HG03196 (cell line): ENCODE measurements at regions not wholly inside any gene's neighbourhood (a gene's known extent, or its start where the extent isn't known, plus 50 kb on each side); places are given as distances from the start of the nearest gene placed in this dataset.
"Not testable (repeated sequence)": the region's sequence is repeated elsewhere in the genome, so short reads cannot be mapped to it uniquely, and the experiment has no call there.

ENCODE experiments used
- ATAC-seq: cut with Tn5 transposase; IDR thresholded peaks from one replicate; pipeline ENCODE4 v1.9.1; 2021; ENCODE audit not compliant: unreplicated experiment

GRCh38 chr22:47620391-47620790 is 857.9 kb downstream of the TBC1D22A start:
- ATAC-seq: no peak

DNA sequence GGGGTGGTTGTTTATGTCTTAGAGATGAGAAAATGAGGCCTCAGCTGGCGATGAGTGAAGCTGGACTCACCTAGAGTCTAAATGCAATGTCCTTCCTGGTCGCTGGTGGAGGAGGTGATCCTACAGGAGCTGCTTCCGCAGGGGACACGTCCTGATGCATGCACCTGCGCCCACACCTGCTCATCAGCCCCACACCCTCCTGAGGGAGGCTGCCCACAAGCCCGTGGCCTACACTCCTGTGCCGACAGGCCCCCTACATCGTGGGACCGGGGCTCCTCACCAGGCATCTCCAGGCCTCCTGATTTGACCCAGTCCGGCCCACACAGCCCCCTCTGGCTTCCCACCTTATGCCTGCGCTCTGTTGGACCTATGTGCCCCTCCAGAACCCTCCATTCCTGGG is 857.2 kb downstream of the TBC1D22A start:
- ATAC-seq: no peak

GRCh38 chr22:47618180-47619010 is 855.9 kb downstream of the TBC1D22A start:
- no peak for ATAC-seq

- ATAC-seq: no peak
These were observed 854.7 kb downstream of the TBC1D22A start for GRCh38 chr22:47617186-47617585.

DNA sequence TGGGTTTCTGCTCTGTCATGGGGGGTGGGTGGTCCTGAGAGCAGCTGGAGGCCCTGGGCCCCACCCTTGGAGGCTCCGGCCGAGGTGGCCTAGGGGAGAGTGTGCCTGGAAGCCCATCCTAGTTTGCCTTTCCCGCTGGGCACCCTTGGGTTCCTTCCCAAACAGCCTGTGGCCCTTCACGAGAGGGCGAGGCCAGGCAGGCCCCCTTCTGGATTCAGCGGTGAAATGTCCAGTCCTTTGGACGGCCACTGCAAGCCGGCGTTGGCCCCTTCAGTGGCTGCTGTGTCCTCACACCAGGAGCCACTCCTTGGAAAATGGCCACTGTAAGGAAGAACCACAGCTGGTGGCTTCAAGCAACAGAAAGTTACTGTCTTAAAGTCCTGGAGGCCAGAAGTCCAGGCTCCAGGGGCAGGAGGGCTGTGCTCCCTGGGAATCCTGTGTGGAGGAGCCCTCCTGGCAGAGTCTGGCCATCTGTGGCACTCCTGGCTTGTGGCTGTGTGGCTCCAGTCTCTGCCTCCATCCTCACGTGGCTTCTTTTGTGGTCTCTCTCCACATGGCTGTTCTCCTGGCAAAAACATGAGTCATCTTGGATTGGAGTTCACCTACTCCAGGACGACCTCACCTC is 854.1 kb downstream of the TBC1D22A start:
- no peak for ATAC-seq

GRCh38 chr22:47615051-47615450 is 852.6 kb downstream of the TBC1D22A start:
- no peak for ATAC-seq

DNA sequence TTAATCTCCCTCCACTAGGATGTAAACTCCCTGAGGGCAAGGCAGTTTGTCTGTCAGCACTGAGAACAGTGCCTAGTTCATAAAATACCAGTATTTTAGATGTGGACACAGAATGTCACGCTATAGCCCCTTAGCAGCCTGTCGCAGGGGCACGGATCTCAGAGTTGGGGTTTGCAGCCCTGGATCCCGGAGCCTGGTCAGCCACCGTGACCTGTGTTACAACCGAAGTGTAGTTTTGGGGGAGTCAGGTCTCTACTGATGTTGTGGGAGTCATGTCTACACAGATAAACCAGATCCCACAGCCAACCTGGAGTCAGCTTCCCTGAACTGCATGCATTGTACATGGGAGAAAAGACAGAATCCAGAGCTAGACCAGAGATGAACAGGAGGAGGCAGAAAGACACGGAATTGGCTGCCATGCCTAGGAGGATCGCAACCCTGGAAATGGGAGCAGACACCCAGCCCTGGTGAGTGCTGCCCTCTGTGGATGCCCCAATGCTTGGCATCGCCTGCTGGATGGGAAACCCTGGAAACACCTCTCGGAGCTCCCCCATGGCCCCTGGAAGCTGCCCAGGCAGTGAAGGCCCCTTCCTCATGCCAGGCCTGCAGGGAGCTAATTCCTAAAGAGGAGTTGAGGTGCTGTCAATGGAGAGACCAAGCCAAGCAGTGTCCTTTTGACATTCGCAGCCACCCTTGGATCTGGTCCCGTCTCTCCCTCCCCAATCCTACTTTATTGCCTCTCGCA is 851.3 kb downstream of the TBC1D22A start:
- ATAC-seq: no peak

DNA sequence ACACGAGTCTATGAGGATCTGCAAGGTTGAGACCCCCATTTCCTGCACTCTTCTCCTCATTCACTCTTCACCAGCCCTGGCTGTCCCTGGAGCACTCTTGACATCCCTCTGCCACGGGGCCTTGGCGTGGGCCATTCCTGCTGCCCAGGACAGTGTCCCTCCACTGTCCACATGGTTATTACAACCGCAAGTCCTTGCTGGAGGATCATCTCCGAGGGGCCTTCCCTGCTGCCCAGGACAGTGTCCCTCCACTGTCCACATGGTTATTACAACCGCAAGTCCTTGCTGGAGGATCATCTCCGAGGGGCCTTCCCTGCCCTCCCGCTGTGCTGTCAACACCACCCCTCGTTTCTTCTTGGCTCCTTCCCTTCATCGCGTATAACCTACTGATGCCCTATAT is 850.7 kb downstream of the TBC1D22A start:
- not testable (repeated sequence) for ATAC-seq

DNA sequence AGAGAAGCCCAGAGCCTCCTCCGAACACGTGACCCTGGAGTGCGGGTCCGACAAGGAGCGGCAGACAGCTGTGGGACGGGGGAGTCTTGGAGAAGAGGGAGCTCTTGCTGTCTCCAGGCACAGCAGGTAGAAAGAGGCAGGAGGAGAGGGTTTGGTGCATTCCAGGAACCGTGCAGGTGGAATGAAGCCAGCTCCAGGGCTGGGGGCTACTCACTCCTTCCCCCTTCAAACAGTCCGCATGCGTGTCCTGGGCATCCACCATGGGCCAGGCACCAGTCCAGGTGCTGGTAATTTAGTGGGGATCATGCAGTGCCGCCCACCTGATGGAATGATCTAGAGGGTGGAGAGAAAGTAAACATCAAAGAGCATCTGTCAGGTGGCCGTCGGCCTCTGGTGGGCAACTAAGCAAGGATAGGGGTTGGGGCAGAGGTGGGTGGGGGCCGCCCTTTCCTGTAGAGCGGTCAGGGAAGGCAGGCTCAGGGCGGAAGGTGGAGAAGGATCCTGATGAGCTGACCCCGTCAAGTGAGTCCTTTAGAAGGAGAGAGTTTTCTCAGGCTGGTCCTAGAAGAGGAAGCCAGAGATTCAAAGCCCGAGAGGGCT is 850.0 kb downstream of the TBC1D22A start:
- ATAC-seq: no peak

DNA sequence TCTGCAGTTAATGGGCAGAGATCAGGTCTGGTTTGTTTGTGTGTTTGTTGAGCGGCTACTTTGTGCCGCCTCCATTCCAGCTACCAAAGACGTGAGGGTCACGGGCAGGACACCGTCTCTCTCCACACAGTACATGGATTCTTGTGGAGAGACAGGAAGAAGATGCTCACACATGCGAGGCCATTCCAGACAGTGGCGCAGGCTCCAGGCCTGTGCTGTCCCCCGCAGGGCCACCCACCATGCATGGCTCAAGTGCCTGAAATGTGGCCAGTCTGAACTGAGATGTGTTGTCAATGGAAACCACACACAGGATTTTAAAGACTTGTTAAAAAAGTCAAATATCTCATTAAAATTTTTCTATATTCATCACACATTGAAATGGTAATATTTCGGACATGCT is 848.3 kb downstream of the TBC1D22A start:
- no peak for ATAC-seq

DNA sequence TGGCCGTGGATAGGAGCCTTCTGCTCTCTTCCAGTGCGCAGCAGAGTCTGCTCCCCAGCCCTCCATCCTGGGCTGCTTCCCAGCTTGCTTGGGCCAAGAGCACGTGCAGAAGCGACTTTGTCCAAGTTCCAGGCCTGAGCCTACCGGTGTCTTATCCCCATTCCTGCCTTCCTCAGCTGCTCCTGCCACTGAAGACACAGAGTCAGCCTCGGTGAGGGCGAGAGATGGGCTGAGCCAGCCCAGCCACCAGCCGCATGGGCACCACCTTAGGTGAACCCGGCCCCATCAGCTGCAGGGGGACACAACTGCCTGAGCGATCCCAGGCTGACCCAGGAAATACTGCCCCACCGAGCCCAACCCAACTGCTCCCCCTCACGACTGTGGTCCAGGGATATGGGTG is 847.8 kb downstream of the TBC1D22A start:
- ATAC-seq: no peak

- no peak for ATAC-seq
These were observed 847.2 kb downstream of the TBC1D22A start for GRCh38 chr22:47609653-47610052.

DNA sequence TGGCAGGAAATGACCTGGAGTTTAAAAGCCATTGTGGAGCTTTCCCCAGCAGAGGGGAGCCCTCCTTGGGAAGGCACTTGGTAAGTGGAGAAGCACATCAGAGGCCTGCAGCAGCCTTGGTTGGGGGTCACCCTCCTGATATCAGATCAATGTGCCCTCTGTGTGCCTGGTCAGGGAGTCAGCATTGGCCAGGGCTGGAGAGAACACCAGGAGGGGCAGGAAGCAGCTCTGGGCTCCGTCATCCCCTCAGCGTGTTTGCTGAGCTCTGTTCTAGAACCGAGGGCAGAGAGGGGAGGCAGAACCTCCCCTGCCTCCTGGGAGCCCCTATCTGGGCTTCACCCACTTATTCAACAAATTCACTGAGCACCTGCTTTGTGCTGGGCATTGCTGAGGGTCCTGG is 846.0 kb downstream of the TBC1D22A start:
- ATAC-seq: no peak

DNA sequence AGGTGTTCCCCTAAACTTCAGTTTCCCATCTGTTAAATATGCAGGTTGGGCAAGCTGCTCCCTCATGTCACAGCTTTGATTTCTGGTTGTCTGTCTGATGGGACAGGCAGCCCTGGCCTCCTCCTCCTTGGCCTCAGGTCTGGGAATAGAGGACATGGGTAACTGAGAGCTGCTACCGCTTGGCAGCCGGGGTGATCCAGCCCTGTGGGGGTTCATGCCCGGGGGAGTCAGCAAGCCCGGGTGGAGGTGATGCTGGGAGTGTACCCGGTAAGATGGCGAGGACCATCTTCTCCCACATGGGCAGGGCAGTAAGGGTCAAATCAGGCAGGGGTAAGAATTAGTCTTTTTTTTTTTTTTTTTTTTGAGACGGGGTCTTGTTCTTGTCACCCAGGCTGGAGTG is 845.0 kb downstream of the TBC1D22A start:
- no peak for ATAC-seq

DNA sequence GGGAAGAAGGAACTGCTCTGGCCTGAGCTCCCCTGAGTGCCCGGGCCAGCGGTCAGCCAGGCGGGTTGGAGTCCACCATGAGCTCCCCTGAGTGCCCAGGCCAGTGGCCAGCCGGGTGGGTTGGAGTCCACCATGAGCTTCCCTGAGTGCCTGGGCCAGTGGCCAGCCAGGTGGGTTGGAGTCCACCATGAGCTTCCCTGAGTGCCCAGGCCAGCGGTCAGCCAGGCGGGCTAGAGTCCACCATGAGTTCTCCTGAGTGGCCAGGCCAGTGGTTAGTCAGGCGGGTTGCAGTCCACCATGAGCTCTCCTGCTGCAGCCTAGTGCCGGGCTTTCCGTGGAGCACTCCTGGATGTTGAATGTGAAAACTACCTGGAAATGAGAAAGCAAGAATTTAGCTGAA is 844.0 kb downstream of the TBC1D22A start:
- no peak for ATAC-seq

- no peak for ATAC-seq
These were observed 843.4 kb downstream of the TBC1D22A start for GRCh38 chr22:47605886-47606285.

DNA sequence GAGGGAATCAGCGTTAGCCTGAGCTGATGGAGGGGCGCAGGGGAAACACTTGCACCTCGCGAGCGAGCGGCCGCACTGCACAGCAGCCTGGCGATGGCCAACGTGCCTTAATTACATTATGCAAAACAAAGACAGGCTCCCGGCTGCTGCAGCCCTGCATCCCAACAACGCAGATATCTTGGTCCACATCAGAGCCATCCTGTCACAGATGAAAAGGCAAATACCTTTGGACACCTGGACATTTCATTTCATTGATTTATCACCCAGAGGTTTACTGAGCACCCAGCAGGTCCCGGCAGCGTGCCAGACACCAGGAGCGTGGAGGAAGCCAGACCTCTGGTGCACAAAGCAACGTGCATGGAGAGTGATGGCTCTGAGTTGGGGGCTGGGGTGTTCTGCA is 843.0 kb downstream of the TBC1D22A start:
- no peak for ATAC-seq

DNA sequence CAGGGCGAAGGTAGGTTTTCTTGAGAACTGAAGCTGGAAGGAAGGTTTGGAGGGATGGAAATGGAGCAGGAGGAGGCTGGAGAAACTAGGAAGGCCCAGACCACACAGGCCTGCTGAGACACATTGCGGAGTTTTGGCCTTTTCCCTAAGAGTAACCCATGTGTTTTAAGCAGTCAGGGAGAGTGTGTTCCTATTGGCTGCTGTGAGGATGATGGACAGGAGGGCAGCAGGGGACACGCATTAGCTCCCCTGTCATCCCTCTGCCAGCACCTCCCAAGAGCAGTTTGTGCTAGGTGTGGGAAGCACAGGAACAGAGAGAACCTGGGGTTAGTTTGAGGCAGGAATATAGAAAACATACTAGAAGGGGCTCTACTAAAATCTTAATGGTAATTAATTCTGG is 842.1 kb downstream of the TBC1D22A start:
- ATAC-seq: no peak

GRCh38 chr22:47602732-47603131 is 840.3 kb downstream of the TBC1D22A start:
- ATAC-seq: no peak

- no peak for ATAC-seq
These were observed 839.2 kb downstream of the TBC1D22A start for GRCh38 chr22:47601666-47602065.

DNA sequence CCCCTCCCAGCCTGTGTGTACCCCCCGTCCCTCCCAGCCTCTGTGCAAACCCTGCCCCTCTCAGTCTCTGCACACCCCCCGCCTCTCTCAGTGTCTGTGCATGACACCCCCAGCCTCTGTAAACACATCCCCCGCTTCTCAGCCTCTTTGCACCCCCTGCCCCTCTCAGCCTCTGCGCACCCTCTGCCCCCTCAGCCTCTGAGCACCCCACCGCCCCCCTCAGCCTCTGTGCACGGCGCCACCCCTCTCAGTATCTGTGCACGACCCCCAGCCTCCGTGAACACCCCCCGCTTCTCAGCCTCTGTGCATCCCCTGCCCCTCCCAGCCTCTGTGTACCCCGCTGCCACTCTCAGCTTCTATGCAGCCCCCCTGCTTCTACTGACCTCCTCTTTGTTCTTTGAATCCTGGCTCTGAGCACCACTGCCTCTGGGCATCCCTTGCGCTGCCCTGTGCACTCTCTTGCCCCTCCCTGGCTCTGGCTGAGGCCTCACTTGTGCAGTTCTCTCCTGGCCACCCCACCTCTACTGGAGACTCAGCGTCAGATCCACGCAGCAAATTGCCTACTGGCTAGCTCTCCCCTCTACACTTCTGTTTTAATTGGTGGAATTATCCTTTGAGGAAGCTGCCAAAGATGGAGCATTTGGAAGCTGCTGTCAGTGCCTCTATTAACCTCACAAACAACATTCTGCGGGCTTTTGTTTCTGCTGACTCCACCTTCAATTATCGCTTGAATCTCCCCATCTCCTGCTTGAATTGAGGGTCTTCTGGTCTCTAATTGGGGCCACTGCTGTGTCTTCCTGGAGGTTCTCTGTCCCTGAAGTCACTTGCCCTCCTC is 838.6 kb downstream of the TBC1D22A start:
- no peak for ATAC-seq
